GM12873 (cell line): ENCODE measurements at regions not wholly inside any gene's neighbourhood (a gene's known extent, or its start where the extent isn't known, plus 50 kb on each side); places are given as distances from the start of the nearest gene placed in this dataset.

ENCODE experiments used
- TF ChIP-seq, protein P1 (sequence below): IDR thresholded peaks from 2 replicates; pipeline ENCODE4 v1.5.1; 2012; ENCODE audit warnings: low read depth, mild to moderate bottlenecking, moderate library complexity, low read length, control low read depth; ENCODE audit not compliant: insufficient read depth; ENCODE audit errors: missing control alignments

DNA sequence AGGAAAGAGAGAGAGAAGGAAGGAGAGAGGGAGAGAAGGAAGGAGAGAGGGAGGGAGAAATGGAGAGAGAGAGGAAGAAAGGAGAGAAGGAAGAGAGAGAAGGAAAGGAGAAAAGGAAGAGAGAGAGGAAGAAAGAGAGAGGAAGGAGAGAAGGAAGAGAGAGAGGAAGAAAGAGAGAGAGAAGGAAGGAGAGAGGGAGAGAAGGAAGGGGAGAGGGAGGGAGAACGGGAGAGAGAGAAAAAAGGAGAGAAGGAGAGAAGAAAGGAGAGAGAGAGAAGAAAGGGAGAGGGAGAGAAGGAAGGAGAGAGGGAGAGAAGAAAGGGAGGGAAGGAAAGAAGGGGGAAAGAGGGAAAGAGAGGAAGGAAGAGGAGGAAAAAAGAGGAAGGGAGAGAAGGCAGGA, 1070.7 kb downstream of the UQCRFS1 start:
- TF ChIP-seq, protein P1, sequence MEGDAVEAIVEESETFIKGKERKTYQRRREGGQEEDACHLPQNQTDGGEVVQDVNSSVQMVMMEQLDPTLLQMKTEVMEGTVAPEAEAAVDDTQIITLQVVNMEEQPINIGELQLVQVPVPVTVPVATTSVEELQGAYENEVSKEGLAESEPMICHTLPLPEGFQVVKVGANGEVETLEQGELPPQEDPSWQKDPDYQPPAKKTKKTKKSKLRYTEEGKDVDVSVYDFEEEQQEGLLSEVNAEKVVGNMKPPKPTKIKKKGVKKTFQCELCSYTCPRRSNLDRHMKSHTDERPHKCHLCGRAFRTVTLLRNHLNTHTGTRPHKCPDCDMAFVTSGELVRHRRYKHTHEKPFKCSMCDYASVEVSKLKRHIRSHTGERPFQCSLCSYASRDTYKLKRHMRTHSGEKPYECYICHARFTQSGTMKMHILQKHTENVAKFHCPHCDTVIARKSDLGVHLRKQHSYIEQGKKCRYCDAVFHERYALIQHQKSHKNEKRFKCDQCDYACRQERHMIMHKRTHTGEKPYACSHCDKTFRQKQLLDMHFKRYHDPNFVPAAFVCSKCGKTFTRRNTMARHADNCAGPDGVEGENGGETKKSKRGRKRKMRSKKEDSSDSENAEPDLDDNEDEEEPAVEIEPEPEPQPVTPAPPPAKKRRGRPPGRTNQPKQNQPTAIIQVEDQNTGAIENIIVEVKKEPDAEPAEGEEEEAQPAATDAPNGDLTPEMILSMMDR: no peak

DNA sequence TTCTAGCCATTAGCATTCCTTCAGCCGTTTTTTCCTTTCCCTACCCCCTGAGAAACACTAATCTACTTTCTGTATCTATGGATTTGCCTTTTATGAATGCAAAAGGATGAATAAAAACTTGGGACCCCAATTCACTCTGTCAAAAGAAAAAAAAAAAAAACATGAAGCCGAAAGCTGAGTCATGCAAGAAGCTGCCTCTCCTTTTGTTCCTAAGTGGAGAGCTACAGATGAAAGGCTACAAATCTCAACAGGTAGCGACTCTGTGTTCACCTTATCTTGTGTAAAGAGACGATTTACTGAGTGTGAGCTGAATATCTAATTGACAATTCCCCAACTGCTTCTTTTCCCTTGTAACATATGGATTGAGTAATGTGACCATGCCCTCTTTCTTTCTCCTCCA, 1072.8 kb downstream of the UQCRFS1 start:
- TF ChIP-seq, protein P1: no peak

GRCh38 chr19:28137772-28138171, 1075.2 kb downstream of the UQCRFS1 start:
- TF ChIP-seq, protein P1: no peak

GRCh38 chr19:28136796-28137195, 1076.2 kb downstream of the UQCRFS1 start:
- TF ChIP-seq, protein P1: no peak

GRCh38 chr19:28135825-28136224, 1077.1 kb downstream of the UQCRFS1 start:
- TF ChIP-seq, protein P1: no peak

DNA sequence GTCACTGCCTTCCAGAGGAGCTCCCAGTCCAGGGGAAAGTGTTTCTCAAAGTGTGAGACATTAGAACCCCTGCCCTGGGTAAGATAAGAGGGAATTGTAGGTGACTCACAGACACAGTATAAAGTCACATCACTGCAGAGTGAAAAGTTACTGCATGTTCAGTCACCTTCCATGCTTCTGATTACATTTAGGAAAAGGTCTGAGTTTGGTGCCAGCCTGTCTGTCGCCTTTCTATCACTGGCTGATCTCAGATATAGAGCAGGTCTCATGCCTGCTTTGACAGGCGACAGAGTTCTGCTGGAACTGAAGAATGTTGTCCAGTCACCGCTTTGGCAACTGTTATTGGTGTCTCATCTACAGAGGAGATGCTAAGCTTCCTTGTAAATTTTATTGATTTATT, 1078.6 kb downstream of the UQCRFS1 start:
- TF ChIP-seq, protein P1: no peak

GRCh38 chr19:28130066-28130511, 1082.9 kb downstream of the UQCRFS1 start:
- TF ChIP-seq, protein P1: no peak
